Karpas-422 (cell line): ENCODE measurements at regions not wholly inside any gene's neighbourhood (a gene's known extent, or its start where the extent isn't known, plus 50 kb on each side); places are given as distances from the start of the nearest gene placed in this dataset.

Experiments used
- DNase-seq: peaks from one replicate; pipeline ENCODE4 v3.0.0-alpha.2; 2015
- H2AFZ ChIP-seq: fragments of 200-600 bp; sonication (generic); 2 replicates; pipeline ENCODE4 v1.6.1; 2014; ENCODE audit warnings: antibody characterized with exemption, low read length, mixed read lengths
- H3K27ac ChIP-seq: fragments of 200-600 bp; sonication (generic); 2 replicates; pipeline ENCODE4 v1.5.1; 2014; ENCODE audit warnings: mild to moderate bottlenecking, low read length, moderate library complexity
- H3K27me3 ChIP-seq: fragments of 200-600 bp; sonication (generic); 2 replicates; pipeline ENCODE4 v1.6.1; 2014; ENCODE audit warnings: low read length, mixed read lengths
- H3K36me3 ChIP-seq: fragments of 200-600 bp; sonication (generic); 2 replicates; pipeline ENCODE4 v1.6.1; 2014; ENCODE audit warnings: low read length, mixed read lengths; ENCODE audit not compliant: insufficient read depth
- H3K4me1 ChIP-seq: fragments of 200-600 bp; sonication (generic); 2 replicates; pipeline ENCODE4 v1.6.1; 2014; ENCODE audit warnings: mild to moderate bottlenecking, low read length, mixed read lengths
- H3K4me2 ChIP-seq: fragments of 200-600 bp; sonication (generic); 2 replicates; pipeline ENCODE4 v1.6.1; 2014; ENCODE audit warnings: low read length, low read depth, mild to moderate bottlenecking; ENCODE audit not compliant: poor library complexity, severe bottlenecking
- H3K4me3 ChIP-seq: fragments of 200-600 bp; sonication (generic); 2 replicates; pipeline ENCODE4 v1.5.1; 2014; ENCODE audit warnings: mild to moderate bottlenecking, antibody characterized with exemption, low read length, mixed read lengths
- H3K79me2 ChIP-seq: fragments of 200-600 bp; sonication (generic); 2 replicates; pipeline ENCODE4 v1.6.1; 2014; ENCODE audit warnings: mild to moderate bottlenecking, low read length, mixed read lengths
- H3K9ac ChIP-seq: fragments of 200-600 bp; sonication (generic); 2 replicates; pipeline ENCODE4 v1.6.0; 2014; ENCODE audit warnings: low read length
- H3K9me2 ChIP-seq: fragments of 200-600 bp; sonication (generic), shearing (Covaris generic); replicated peaks from 2 replicates; pipeline ENCODE4 v1.6.0; 2014; ENCODE audit warnings: mild to moderate bottlenecking, low read length, moderate library complexity; ENCODE audit not compliant: insufficient read depth
- H3K9me3 ChIP-seq: fragments of 300-700, 200-600 bp; sonication (generic); 2 replicates; pipeline ENCODE4 v1.6.1; 2014; ENCODE audit warnings: low read length, mixed read lengths
- H4K20me1 ChIP-seq: fragments of 200-600 bp; sonication (generic); 2 replicates; pipeline ENCODE4 v1.6.1; 2014; ENCODE audit warnings: mild to moderate bottlenecking, antibody characterized with exemption, low read length, low read depth; ENCODE audit not compliant: insufficient read depth

DNA sequence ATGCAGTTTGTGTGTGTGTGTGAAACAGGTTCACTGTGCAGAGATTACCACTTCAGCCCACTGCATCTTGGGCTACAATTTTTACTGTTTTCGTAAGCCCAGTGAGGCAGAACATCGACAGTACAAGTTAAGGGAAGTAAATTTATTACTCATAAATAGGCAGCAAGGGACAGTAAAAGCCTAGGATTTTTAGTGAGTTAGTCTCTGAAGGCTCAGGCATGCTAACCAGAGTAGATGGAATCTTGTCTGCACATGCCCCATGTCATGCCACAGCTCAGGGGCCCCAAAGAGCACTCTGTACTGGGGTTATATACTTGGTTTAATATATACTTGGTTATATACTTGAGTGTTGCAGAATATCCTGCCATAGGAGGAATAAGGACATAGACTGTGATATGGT, 825.7 kb downstream of the TECRL start:
- H3K4me3 ChIP-seq = no peak overlapping the region
- peaks cover 33% of the 10 kb centered on the region for H3K9me3 ChIP-seq
- no peak overlapping the region for H3K27ac ChIP-seq
- no peak overlapping the region for H3K4me2 ChIP-seq
- no peak overlapping the region for H2AFZ ChIP-seq
- H3K9ac ChIP-seq = no peak overlapping the region
- no peaks in the 10 kb centered on the region for H4K20me1 ChIP-seq
- no peaks in the 10 kb centered on the region for H3K27me3 ChIP-seq
- no peak for DNase-seq
- H3K36me3 ChIP-seq = no peaks in the 10 kb centered on the region
- H3K9me2 ChIP-seq = no peaks in the 10 kb centered on the region
- H3K4me1 ChIP-seq = no peaks in the 10 kb centered on the region
- no peaks in the 10 kb centered on the region for H3K79me2 ChIP-seq

DNA sequence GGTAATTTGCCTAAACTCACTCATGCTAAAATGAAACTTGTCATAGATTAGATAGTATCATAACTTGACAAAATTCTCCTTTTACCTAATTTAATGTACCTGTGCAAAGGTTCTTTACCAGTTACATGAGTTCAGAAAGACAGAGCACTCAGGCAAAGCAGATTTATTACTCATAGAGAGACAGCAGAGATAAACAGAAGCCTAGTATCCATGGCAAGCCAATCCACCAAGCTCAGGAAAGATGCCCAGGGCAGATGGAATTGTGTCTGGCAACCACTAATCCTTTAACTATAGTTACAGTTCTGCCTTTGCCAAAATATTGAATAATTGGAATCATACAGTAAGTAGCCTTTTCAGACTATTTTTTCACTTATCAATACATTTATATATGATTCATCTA, 826.2 kb downstream of the TECRL start:
- H2AFZ ChIP-seq = no peak overlapping the region
- H3K9ac ChIP-seq = no peak overlapping the region
- DNase-seq = no peak
- H3K4me1 ChIP-seq = no peaks in the 10 kb centered on the region
- H3K27me3 ChIP-seq = no peaks in the 10 kb centered on the region
- H4K20me1 ChIP-seq = no peaks in the 10 kb centered on the region
- no peak overlapping the region for H3K4me2 ChIP-seq
- no peaks in the 10 kb centered on the region for H3K36me3 ChIP-seq
- H3K9me2 ChIP-seq = no peaks in the 10 kb centered on the region
- no peak overlapping the region for H3K27ac ChIP-seq
- no peak overlapping the region for H3K4me3 ChIP-seq
- H3K79me2 ChIP-seq = no peaks in the 10 kb centered on the region
- peaks cover 36% of the 10 kb centered on the region for H3K9me3 ChIP-seq

DNA sequence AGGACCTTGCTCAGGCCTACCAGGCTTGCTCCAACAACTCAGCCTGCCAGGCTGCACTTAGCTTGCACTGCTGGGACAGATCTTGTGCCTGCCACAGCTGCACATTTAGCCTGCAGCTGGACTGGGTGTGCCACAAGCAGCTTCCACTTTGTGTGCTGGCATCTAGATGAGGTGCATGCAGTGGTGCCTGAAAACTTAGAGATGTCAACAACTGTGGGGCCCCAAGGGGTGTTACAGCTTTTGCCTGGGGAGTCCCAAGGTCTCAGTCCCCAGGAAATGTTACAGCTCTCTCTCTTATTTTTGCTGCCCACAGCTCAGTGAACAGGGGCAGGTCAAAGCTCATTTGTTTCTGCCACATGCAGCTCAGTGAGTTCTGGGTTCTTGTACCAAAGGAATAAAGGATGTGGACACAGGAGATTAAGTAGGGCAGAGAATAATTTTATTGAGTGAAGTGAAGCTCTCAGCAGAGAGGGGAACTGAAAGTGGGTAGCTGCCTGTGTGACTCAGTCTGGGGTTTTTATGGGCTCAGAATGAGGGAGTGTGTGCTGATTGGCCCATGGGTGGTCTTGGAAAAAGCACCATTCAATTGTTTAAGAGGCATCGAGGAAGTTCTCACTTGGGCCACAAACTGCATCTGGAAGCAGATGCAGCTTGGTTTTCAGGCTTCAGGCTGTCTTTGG, 828.3 kb downstream of the TECRL start:
- no peak overlapping the region for H3K9ac ChIP-seq
- H3K27me3 ChIP-seq = no peaks in the 10 kb centered on the region
- DNase-seq = peak; percentile 64
- H3K4me2 ChIP-seq = no peak overlapping the region
- H3K9me3 ChIP-seq = peaks cover 40% of the 10 kb centered on the region
- no peaks in the 10 kb centered on the region for H3K79me2 ChIP-seq
- H3K4me1 ChIP-seq = no peaks in the 10 kb centered on the region
- H4K20me1 ChIP-seq = no peaks in the 10 kb centered on the region
- no peak overlapping the region for H2AFZ ChIP-seq
- peak overlapping the region; percentile 55 for H3K27ac ChIP-seq
- H3K9me2 ChIP-seq = no peaks in the 10 kb centered on the region
- H3K36me3 ChIP-seq = no peaks in the 10 kb centered on the region
- H3K4me3 ChIP-seq = no peak overlapping the region

DNA sequence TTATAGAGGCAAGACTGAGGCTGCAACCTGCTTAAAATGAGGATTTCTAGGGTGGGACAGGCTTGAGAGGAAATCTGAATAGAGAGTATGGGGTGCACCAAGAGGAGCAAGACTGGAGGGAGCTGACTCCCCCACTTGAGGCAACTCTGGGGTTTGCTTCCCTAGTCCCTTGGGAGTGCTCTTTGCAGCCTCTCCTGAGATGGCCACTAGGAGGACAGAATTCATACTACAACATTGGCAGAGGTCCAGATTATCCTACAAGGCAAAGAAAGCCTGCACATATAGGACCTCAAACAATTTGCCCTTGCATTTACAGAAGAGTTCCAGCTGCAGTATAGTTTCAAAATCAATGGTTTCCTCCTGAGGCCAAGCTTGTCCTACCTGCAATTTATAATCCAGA, 830.9 kb downstream of the TECRL start:
- no peak overlapping the region for H3K9ac ChIP-seq
- no peak for DNase-seq
- no peaks in the 10 kb centered on the region for H4K20me1 ChIP-seq
- no peaks in the 10 kb centered on the region for H3K36me3 ChIP-seq
- peaks cover 36% of the 10 kb centered on the region for H3K9me3 ChIP-seq
- no peak overlapping the region for H2AFZ ChIP-seq
- H3K27me3 ChIP-seq = no peaks in the 10 kb centered on the region
- no peak overlapping the region for H3K27ac ChIP-seq
- no peaks in the 10 kb centered on the region for H3K4me1 ChIP-seq
- H3K4me3 ChIP-seq = no peak overlapping the region
- H3K4me2 ChIP-seq = no peak overlapping the region
- H3K9me2 ChIP-seq = no peaks in the 10 kb centered on the region
- no peaks in the 10 kb centered on the region for H3K79me2 ChIP-seq

- no peaks in the 10 kb centered on the region for H4K20me1 ChIP-seq
- no peak overlapping the region for H3K4me3 ChIP-seq
- H3K9me2 ChIP-seq = no peaks in the 10 kb centered on the region
- no peak overlapping the region for H3K9ac ChIP-seq
- no peak overlapping the region for H2AFZ ChIP-seq
- H3K9me3 ChIP-seq = peaks cover 21% of the 10 kb centered on the region
- no peak for DNase-seq
- no peaks in the 10 kb centered on the region for H3K79me2 ChIP-seq
- no peaks in the 10 kb centered on the region for H3K4me1 ChIP-seq
- no peak overlapping the region for H3K27ac ChIP-seq
- H3K4me2 ChIP-seq = no peak overlapping the region
- H3K27me3 ChIP-seq = no peaks in the 10 kb centered on the region
- no peaks in the 10 kb centered on the region for H3K36me3 ChIP-seq
These were observed 842.6 kb downstream of the TECRL start for GRCh38 chr4:63566658-63567057.

DNA sequence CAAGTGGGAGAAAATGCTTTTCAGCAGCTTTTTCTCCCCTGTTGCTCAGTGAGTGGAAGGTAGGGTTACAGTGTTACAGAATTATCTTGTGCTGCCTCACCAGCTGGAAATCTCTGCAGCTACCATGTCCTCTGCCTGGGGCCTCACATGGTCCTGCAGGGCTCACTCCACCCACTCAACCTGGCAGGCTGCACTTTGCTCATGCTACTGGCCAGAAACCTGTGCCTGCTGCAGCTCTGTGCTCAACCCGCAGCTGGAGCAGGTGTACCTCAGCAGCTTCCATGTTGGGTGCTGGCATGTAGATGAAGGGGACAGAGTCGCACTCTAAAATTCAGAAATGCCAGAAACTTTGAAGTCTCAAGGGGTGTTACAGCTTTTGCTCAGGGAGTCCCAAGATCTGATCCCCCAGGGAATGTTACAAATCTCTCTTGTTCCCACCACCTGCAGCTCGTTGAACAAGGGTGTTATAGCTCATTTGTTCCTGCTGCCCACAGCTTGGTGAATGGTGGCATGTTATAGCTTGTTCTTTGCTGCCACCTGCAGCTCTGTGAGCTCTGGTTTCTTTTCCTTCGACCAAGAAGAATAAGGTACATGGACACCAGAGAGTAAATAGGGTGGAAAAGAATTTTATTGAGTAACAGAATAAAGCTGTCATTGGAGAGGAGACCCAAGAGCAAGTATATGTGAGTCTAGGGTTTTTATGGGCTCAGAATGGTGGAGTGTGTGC, 845.8 kb downstream of the TECRL start:
- Histone ChIP-seq H3K36me3 (no peaks in the 10 kb centered on the region), H3K4me1 (no peaks in the 10 kb centered on the region), H3K9me2 (no peaks in the 10 kb centered on the region), H2AFZ (no peak overlapping the region), H3K9me3 (peaks cover 21% of the 10 kb centered on the region), H3K79me2 (no peaks in the 10 kb centered on the region), H3K27me3 (no peaks in the 10 kb centered on the region), H3K4me3 (no peak overlapping the region), H3K9ac (no peak overlapping the region), H3K27ac (no peak overlapping the region), H4K20me1 (no peaks in the 10 kb centered on the region), H3K4me2 (no peak overlapping the region)
- DNase-seq = peak; percentile 50

DNA sequence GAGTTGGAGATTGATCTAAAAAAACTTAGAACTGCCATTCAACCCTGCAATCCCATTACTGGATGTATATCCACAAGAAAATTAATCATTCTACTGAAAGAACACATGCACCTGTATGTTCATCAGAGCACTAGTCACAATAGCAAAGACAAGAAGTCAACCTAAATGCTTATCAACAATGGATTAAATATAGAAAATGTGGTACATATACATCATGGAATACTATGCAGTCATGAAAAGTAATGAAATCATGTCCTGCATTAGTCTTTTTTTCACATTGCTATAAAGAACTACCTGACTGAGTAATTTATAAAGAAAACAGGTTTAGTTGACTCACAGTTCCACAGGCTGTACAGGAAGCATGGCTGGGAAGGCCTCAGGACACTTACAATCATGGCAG, 850.5 kb downstream of the TECRL start:
- Histone ChIP-seq H3K9ac (no peak overlapping the region), H3K27ac (no peak overlapping the region), H2AFZ (no peak overlapping the region), H3K4me1 (no peaks in the 10 kb centered on the region), H3K9me2 (no peaks in the 10 kb centered on the region), H3K9me3 (peaks cover 30% of the 10 kb centered on the region), H3K79me2 (no peaks in the 10 kb centered on the region), H3K27me3 (no peaks in the 10 kb centered on the region), H3K4me2 (no peak overlapping the region), H3K36me3 (no peaks in the 10 kb centered on the region), H3K4me3 (no peak overlapping the region), H4K20me1 (no peaks in the 10 kb centered on the region)
- DNase-seq = no peak

GRCh38 chr4:63556332-63556731, 852.9 kb downstream of the TECRL start:
- H3K4me1 ChIP-seq = no peaks in the 10 kb centered on the region
- no peak overlapping the region for H3K27ac ChIP-seq
- peak; percentile 41 for DNase-seq
- H3K9ac ChIP-seq = no peak overlapping the region
- no peak overlapping the region for H2AFZ ChIP-seq
- H3K9me2 ChIP-seq = no peaks in the 10 kb centered on the region
- peaks cover 26% of the 10 kb centered on the region for H3K9me3 ChIP-seq
- H4K20me1 ChIP-seq = no peaks in the 10 kb centered on the region
- no peaks in the 10 kb centered on the region for H3K36me3 ChIP-seq
- no peaks in the 10 kb centered on the region for H3K27me3 ChIP-seq
- H3K79me2 ChIP-seq = no peaks in the 10 kb centered on the region
- H3K4me2 ChIP-seq = no peak overlapping the region
- no peak overlapping the region for H3K4me3 ChIP-seq
